ENCODE measurements at regions not wholly inside any gene's neighbourhood (a gene's known extent, or its start where the extent isn't known, plus 50 kb on each side); places are given as distances from the start of the nearest gene placed in this dataset.
"Not testable (repeated sequence)": the region's sequence is repeated elsewhere in the genome, so short reads cannot be mapped to it uniquely, and the experiment has no call there.

DNA sequence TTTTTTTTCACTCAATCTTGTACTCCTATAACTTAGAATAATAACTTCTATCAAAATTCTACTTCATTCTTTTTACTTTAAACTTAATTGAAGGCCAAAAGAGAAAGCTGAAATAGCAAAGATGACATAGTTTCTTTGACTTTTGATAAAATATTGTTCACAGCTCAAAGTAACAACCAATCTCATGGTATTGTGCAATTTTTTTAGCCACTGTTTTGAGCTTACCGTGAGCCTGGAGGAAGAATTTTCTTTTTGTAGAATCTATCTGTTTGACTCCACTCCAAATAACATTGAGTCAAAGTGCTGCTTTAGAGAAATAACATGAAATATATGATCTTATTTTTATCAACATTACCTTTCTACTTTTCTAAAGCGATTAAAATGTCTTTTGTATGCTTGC is 903.9 kb upstream of the FOXG1 start:
- no peak overlapping the region for H3K4me3 ChIP-seq (ENCODE audit: low read depth, low read length)
- TF ChIP-seq CTCF (IDR thresholded peaks at IDR 0.05; ENCODE audit: low read depth, low read length), result no peak

- no peak overlapping the region for H3K4me3 ChIP-seq (ENCODE audit: low read depth, low read length)
- no peak for TF ChIP-seq CTCF (IDR thresholded peaks at IDR 0.05; ENCODE audit: low read depth, low read length)
These were observed 903.4 kb upstream of the FOXG1 start for GRCh38 chr14:27863166-27863565.

DNA sequence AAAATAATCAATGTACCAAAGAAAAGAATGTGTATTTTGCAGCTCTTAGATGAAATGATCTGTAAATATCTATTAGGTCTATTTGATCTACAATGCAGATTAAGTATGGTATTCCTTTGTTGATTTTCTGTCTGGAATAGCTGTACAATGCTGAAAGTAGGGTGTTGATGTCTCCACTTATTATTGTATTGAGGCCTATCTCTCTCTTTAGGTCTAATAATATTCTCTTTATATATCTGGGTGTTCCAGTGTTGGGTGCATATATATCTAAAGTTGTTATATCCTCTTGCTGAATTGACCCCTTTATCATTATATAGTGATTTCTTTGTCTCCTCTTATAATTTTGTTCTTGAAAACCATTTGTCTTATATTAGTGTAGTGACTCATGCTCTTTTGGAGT is 885.5 kb upstream of the FOXG1 start:
- no peak overlapping the region for H3K4me3 ChIP-seq (ENCODE audit: low read depth, low read length)
- no peak for TF ChIP-seq CTCF (IDR thresholded peaks at IDR 0.05; ENCODE audit: low read depth, low read length)

GRCh38 chr14:27881646-27882045 is 884.9 kb upstream of the FOXG1 start:
- TF ChIP-seq CTCF (IDR thresholded peaks at IDR 0.05; ENCODE audit: low read depth, low read length), result no peak
- no peak overlapping the region for H3K4me3 ChIP-seq (ENCODE audit: low read depth, low read length)

DNA sequence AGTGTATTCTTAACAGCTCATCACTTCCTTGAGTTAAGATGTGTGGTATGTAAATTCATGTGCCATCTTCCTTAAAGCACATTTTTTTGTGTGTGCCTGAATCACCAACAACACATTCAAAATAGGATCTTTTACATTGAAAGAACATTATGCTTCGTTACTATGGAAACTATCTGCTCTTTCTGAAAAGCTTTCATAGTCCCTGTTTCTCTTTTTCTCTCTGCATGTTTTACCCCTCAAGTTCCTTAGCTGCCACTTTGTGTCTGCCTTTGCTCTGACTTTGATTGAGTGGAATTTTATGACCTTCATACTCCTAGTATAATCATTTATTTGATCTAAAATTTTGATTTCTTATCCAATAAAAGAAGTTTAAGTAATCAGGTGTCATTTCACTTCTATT is 880.3 kb upstream of the FOXG1 start:
- H3K4me3 ChIP-seq (ENCODE audit: low read depth, low read length), result no peak overlapping the region
- TF ChIP-seq CTCF (IDR thresholded peaks at IDR 0.05; ENCODE audit: low read depth, low read length), result no peak

DNA sequence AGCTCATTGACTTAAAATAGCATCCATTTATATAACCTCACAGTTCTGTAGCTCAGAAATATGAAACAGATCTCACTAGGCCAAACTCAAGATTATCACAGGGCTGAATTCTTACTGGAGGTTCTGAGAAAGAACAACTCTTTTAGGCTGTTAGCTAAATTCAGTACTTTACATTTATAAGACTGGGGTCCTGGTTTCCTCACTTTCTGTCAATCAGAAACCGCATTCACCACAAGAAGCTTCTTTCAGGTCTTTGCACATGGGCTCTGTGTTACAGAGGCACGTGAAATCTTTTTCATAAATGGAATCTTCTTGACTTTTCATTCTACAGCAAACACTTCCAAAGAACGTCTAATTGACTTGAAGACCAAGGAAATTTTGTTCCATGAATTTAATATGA is 876.3 kb upstream of the FOXG1 start:
- H3K4me3 ChIP-seq (ENCODE audit: low read depth, low read length), result no peak overlapping the region
- TF ChIP-seq CTCF (IDR thresholded peaks at IDR 0.05; ENCODE audit: low read depth, low read length), result no peak

GRCh38 chr14:27908484-27908883 is 858.1 kb upstream of the FOXG1 start:
- H3K4me3 ChIP-seq (ENCODE audit: low read depth, low read length), result not testable (repeated sequence)

- H3K4me3 ChIP-seq (ENCODE audit: low read depth, low read length), result no peak overlapping the region
- TF ChIP-seq CTCF (IDR thresholded peaks at IDR 0.05; ENCODE audit: low read depth, low read length), result no peak
These were observed 850.3 kb upstream of the FOXG1 start for GRCh38 chr14:27916326-27916725.
